K562 (cell line): ENCODE measurements at regions not wholly inside any gene's neighbourhood (a gene's known extent, or its start where the extent isn't known, plus 50 kb on each side); places are given as distances from the start of the nearest gene placed in this dataset.

Experiments used
- ATAC-seq: fragments of 200-7000 bp; cut with Tn5 transposase; 3 replicates; pipeline ENCODE4 v1.9.1; 2020; ENCODE audit warnings: moderate library complexity
- BruUV-seq: library from RNA; stranded (reverse); fragments of 400-500 nt; replicated peaks from 2 replicates; lab custom pipeline; 2021; lab: Mats Ljungman, UMichigan
- CTCF ChIA-PET: fragments of 300-600 bp; formaldehyde crosslinking; extraction: SDS; loops from one replicate; lab custom pipeline; 2021; ENCODE audit warnings: low intra/inter-chr PET ratio; lab: Yijun Ruan, JAX
- POLR2A ChIA-PET: fragments of 300-600, 350-650 bp; sonication (Branson Sonifier 250); formaldehyde crosslinking; extraction: SDS; loops from one replicate; lab custom pipeline; 2021; ENCODE audit warnings: antibody characterized with exemption, inconsistent platforms; lab: Yijun Ruan, JAX
- DNase-seq, 4 experiments: peaks; one replicate each; pipeline versions ENCODE4 v3.0.0 to v3.0.0-alpha.2; 2011 to 2018; ENCODE audit warnings: low spot score in 3 of 4, mixed read lengths in 3 of 4; ENCODE audit errors: extremely low read depth in 1 of 4
- FAIRE-seq: peaks from 2 replicates; lab custom pipeline; 2011; peaks lifted over from hg19 to GRCh38; lab: Jason Lieb, UNC
- H2AFZ ChIP-seq: 2 replicates; pipeline ENCODE4 v1.6.0; 2011; ENCODE audit warnings: low read depth, low read length, control low read depth, inconsistent platforms
- H3K27ac ChIP-seq: fragments of 200-600 bp; 3 replicates; pipeline ENCODE4 v1.8.0; 2011; ENCODE audit warnings: low read depth, mild to moderate bottlenecking, control low read depth, inconsistent platforms, low read length, moderate library complexity, mixed read lengths; ENCODE audit errors: extremely low read depth
- H3K27me3 ChIP-seq, 2 experiments: fragments of 300-600 bp in 1 of 2; 2 replicates in 1 of 2; 3 replicates in 1 of 2; pipeline versions ENCODE4 v1.6.0 to v1.8.0; 2011; ENCODE audit warnings: inconsistent platforms in 2 of 2, low read length in 2 of 2, mild to moderate bottlenecking in 1 of 2, mixed read lengths in 1 of 2, moderate library complexity in 1 of 2; ENCODE audit not compliant: control insufficient read depth in 2 of 2, insufficient read depth in 2 of 2
- H3K36me3 ChIP-seq: fragments of 300-600 bp; 3 replicates; pipeline ENCODE4 v1.8.0; 2011; ENCODE audit warnings: mild to moderate bottlenecking, low read length, inconsistent platforms; ENCODE audit not compliant: control insufficient read depth, insufficient read depth
- H3K4me1 ChIP-seq, 2 experiments: fragments of 200-600 bp in 1 of 2; replicated peaks in 1 of 2; 2 replicates in 1 of 2; 3 replicates in 1 of 2; pipeline versions ENCODE4 v1.5.1 to v1.8.0; 2011; ENCODE audit warnings: inconsistent platforms in 2 of 2, low read length in 2 of 2, mild to moderate bottlenecking in 1 of 2, mixed read lengths in 1 of 2, moderate library complexity in 1 of 2; ENCODE audit not compliant: control insufficient read depth in 2 of 2, insufficient read depth in 2 of 2
- H3K4me2 ChIP-seq: 2 replicates; pipeline ENCODE4 v1.6.1; 2011; ENCODE audit warnings: low read length, control low read depth, inconsistent platforms, mixed read lengths; ENCODE audit not compliant: insufficient read depth
- H3K4me3 ChIP-seq: fragments of 200-600 bp; sonication (generic), shearing (Covaris generic); 2 replicates; pipeline ENCODE4 v1.5.1; 2016; ENCODE audit warnings: control low read depth, inconsistent platforms
- H3K79me2 ChIP-seq: fragments of 200-600 bp; 3 replicates; pipeline ENCODE4 v1.8.0; 2011; ENCODE audit warnings: low read length, inconsistent platforms; ENCODE audit not compliant: control insufficient read depth, insufficient read depth
- H3K9ac ChIP-seq, 2 experiments: 2 replicates each; pipeline versions ENCODE4 v1.6.0 to v1.6.1; 2011; ENCODE audit warnings: low read depth in 2 of 2, low read length in 2 of 2, control low read depth in 1 of 2, inconsistent platforms in 1 of 2, mild to moderate bottlenecking in 1 of 2, mixed read lengths in 1 of 2; ENCODE audit not compliant: insufficient read depth in 1 of 2
- H3K9me1 ChIP-seq: one replicate; pipeline ENCODE4 v1.6.0; 2011; ENCODE audit warnings: inconsistent platforms, mild to moderate bottlenecking, low read length, moderate library complexity; ENCODE audit not compliant: control insufficient read depth, insufficient read depth
- H3K9me3 ChIP-seq: replicated peaks from 2 replicates; pipeline ENCODE4 v1.5.1; 2011; ENCODE audit warnings: low read depth, low read length, inconsistent platforms; ENCODE audit not compliant: control insufficient read depth, insufficient read depth
- H4K20me1 ChIP-seq: replicated peaks from 2 replicates; pipeline ENCODE4 v1.6.1; 2011; ENCODE audit warnings: low read length, inconsistent platforms, mixed read lengths; ENCODE audit not compliant: control insufficient read depth, insufficient read depth
- HDAC1 ChIP-seq, 2 experiments: fragments of 450-650 bp; IDR thresholded peaks; 2 replicates each; pipeline ENCODE4 v1.6.1; 2016 to 2017; ENCODE audit warnings: inconsistent platforms in 1 of 2, mild to moderate bottlenecking in 1 of 2, moderate library complexity in 1 of 2
- HLTF ChIP-seq: fragments of 450-650 bp; IDR thresholded peaks from 2 replicates; pipeline ENCODE4 v1.6.1; 2016
- PURB ChIP-seq: sonication (generic); formaldehyde crosslinking; IDR thresholded peaks from 2 replicates; pipeline ENCODE4 v1.9.0; 2021; ENCODE audit warnings: low read depth, mild to moderate bottlenecking, missing genetic modification reagents
- WGBS: fragments of 100-300 bp; shearing (Covaris generic); methylation state at CpG from one replicate; pipeline ENCODE4 v1.1.6; 2016; ENCODE audit warnings: low coverage, mixed read lengths; ENCODE audit not compliant: insufficient coverage; ENCODE audit errors: missing lambda C conversion rate; 5-methylcytosine and 5-hydroxymethylcytosine counted together
- in situ Hi-C: fragments of 300-500 bp; cut with MboI; formaldehyde crosslinking; loops from 4 replicates; pipeline ENCODE4 v1.15.0; 2018; ENCODE audit warnings: inconsistent platforms, mixed read lengths
- intact Hi-C: fragments of 100-400 bp; cut with micrococcal nuclease; formaldehyde crosslinking; loops from 2 replicates; pipeline ENCODE4 v1.14.2; 2022
- TF ChIP-seq, protein P1 (sequence below), 2 experiments: fragments of 450-650 bp in 1 of 2; sonication (generic) in 1 of 2; formaldehyde crosslinking in 1 of 2; IDR thresholded peaks in 1 of 2; conservative IDR thresholded peaks in 1 of 2; 2 replicates each; pipeline versions ENCODE4 v1.6.1 to v1.8.1; 2016 to 2023; ENCODE audit warnings: mild to moderate bottlenecking in 2 of 2, moderate library complexity in 2 of 2, inconsistent platforms in 1 of 2, missing genetic modification reagents in 1 of 2

DNA sequence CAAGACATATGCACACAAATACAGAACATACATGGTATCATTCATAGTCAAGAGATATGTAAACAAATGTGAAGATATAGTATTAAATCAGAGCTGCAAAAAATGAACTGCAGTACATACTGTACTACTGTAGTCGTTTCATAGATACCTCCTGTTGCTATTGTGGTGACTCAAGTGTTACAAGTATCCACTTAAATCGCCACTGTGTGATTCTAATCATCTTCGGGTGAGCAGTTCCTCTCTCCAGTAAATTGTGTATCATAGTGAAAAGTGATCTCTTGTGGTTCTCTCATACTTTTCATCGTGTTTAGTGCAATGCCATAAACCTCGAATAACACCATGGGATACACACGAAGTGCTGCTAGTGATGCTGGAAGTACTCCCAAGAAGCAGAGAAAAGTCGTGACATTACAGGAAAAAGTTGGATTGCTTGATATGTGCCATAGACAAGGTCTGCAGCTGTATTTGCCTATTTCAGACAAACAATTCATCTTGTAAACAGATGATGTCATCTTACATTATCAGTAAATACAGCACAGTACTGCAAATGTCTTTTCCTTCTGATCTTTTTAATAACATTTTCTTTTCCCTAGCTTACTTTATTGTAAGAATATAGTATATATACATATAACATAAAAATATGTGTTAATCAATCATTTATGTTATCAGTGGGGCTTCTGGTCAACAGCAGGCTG is 222.2 kb downstream of the BCL11A start:
- Histone ChIP-seq H3K27ac (no peak overlapping the region), H3K27me3 (no peaks in the 10 kb centered on the region), H3K4me2 (no peak overlapping the region), H2AFZ (no peak overlapping the region), H3K9me3 (no peaks in the 10 kb centered on the region), H4K20me1 (no peaks in the 10 kb centered on the region), H3K4me1 (no peaks in the 10 kb centered on the region), H3K4me3 (no peak overlapping the region), H3K9me1 (no peaks in the 10 kb centered on the region), H3K36me3 (no peaks in the 10 kb centered on the region), H3K79me2 (no peaks in the 10 kb centered on the region), H3K9ac (no peak overlapping the region)
- intact Hi-C loops (no loop called here), in situ Hi-C loops (no loop called here)
- TF ChIP-seq, protein P1, sequence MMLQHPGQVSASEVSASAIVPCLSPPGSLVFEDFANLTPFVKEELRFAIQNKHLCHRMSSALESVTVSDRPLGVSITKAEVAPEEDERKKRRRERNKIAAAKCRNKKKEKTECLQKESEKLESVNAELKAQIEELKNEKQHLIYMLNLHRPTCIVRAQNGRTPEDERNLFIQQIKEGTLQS (IDR thresholded peaks at IDR 0.05): peak; percentile 26; the same call in 1 of the 2 replicates
- TF ChIP-seq, protein P1 (CRISPR knock-in tag; conservative IDR thresholded peaks at IDR 0.05): no peak
- TF ChIP-seq PURB (CRISPR knock-in tag) (no peak), HDAC1 (IDR thresholded peaks at IDR 0.05) (no peak), HLTF (no peak)
- POLR2A ChIA-PET: interaction anchor here (0.6 to 0.9 kb wide), 2 partner anchors 9 to 273 kb away, joined by 4 to 5 read pairs; no protein-coding TSS in a partner anchor
- CTCF ChIA-PET: no interaction called here
- no TSS peak for BruUV-seq
- DNase-seq (no peak), FAIRE-seq (peak; percentile 71), ATAC-seq (no peak)
- 3% methylated on average over 7 of the region's 7 CpGs for WGBS
